HG03432 (cell line): ENCODE measurements at regions not wholly inside any gene's neighbourhood (a gene's known extent, or its start where the extent isn't known, plus 50 kb on each side); places are given as distances from the start of the nearest gene placed in this dataset.
"Not testable (repeated sequence)": the region's sequence is repeated elsewhere in the genome, so short reads cannot be mapped to it uniquely, and the experiment has no call there.

Experiments used
- ATAC-seq: cut with Tn5 transposase; IDR thresholded peaks from one replicate; pipeline ENCODE4 v1.9.1; 2021; ENCODE audit warnings: mild to moderate bottlenecking, moderate library complexity; ENCODE audit not compliant: unreplicated experiment

GRCh38 chr22:23501261-23501619 lies 78.8 kb downstream of the IGLL1 start:
- no peak for ATAC-seq

DNA sequence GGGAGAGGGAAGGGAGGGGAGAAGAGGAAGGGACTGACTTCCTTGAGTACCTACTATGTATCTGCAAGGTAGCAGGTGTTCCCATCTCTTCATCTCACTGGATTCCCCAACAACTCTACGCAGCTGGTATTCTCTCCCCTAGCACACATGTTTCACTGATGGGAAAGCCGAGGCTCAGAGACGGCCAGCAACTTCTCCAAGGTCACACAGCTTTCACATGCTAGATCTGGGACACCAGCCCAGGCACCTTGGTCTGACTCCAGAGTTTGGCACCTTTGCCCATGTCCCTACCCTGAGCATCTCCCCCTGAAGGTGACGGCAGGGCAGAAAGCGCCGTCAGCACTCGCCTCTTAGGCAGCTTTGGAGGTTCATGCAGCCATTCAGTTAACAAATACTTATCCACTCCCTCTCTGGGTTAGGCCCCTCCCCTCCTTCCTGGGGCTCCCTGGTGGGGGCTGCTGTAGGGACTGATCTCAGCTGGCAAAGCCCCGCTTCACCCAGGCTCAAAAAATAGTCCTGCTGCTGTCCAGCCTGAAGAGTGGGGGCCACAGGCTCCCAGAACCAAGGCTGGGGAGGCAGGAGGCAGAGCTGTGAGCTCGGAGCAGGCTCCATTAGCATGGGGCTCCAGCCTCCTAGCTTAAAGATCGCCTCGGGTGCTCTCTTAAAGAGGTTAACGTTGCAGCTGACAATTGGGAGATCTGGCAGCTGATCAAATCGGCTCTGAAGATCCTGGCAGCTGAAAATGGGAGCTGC lies 79.4 kb downstream of the IGLL1 start:
- no peak for ATAC-seq

DNA sequence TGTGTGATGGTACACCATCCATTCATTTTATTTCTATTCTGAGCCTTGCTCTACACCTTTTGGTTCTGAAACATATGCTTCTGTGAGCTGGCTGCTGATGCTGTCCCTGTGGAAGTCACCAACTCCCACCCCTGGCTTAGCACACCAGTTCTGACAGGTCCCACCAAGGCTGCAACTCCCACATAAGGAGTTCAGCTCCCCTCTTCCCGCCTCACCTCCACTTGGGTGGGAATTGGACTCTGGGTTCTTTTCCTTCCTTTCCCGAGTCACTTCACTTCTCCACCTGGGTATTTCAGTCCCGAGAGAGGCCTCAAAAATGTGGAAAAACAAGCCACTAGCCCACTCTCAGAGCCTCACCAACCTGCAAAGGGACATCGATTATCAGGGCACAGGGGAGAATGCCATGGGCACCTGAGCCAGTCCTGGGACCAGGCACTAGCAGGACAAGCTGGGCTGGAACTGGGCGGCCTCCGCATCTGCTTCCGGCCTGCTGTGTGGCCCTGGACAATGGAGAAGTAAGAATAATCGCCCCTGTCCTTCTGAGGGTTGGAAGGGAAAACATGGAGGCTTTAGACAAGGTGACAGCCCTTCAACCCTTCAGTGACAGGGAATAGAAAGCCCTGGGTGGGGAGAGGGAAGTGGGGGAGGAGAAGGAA lies 80.1 kb downstream of the IGLL1 start:
- ATAC-seq = no peak

DNA sequence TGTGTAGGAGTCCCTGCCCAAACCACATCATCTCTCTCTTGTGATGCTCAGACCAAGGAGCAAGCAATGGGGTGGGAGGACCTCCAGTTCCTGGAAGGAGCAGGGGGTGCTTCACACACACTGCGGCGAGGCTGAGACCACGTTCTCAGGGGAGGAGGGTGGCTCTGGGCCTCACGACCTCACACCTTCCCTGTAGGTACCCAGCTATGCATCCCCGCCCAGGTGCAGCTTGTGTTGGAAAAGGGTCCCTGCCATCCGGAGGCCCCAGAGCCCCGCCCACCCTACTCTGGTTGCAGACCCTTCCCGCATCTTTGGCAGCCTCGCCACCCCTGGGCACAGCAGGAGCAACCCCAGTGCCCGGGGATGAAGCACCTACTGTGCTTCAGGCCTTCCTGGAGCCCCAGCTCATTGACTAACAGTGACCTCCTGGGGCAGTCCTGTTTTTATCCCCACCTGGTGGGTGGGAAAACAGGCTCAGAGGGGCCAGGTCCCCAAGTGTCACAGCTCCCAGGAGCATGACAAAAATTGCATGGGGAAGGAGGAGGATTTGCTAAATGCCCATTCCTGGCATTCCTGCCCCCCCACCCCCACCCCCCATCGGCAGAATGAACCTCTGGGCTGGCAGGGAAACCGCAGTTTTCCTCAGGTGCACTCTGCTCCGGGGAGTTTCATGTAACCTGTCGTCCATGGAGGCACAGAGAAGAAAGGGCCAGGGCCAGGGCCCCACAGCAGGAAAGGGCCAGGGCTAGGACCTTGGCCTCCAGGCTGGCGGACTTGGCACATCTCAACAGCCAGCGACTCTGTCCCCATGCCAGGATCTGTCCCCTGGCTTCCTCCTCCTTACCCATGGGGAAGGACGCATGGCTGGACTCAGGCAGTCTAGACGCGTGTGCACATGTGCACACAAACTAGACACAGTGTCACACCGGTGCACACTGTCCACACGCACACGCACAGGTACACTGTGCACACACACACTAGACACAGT lies 81.0 kb downstream of the IGLL1 start:
- ATAC-seq = no peak

DNA sequence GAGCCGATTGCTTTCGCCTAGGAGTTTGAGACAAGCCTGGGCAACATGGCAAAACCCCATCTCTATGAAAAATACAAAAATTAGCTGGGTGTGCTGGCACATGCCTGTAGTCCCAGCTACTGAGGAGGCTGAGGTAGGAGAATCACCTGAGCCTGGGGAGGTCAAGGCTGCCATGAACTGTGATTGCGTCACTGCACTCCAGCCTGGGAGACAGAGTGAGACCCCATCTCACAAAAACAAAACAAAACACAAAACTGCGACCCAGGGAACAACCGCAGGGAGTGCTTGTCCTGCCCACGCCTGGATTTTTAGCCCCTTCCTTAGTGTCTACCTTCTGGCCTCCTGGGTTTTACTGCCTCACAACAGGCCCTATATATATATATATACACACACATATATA lies 82.2 kb downstream of the IGLL1 start:
- ATAC-seq = not testable (repeated sequence)

DNA sequence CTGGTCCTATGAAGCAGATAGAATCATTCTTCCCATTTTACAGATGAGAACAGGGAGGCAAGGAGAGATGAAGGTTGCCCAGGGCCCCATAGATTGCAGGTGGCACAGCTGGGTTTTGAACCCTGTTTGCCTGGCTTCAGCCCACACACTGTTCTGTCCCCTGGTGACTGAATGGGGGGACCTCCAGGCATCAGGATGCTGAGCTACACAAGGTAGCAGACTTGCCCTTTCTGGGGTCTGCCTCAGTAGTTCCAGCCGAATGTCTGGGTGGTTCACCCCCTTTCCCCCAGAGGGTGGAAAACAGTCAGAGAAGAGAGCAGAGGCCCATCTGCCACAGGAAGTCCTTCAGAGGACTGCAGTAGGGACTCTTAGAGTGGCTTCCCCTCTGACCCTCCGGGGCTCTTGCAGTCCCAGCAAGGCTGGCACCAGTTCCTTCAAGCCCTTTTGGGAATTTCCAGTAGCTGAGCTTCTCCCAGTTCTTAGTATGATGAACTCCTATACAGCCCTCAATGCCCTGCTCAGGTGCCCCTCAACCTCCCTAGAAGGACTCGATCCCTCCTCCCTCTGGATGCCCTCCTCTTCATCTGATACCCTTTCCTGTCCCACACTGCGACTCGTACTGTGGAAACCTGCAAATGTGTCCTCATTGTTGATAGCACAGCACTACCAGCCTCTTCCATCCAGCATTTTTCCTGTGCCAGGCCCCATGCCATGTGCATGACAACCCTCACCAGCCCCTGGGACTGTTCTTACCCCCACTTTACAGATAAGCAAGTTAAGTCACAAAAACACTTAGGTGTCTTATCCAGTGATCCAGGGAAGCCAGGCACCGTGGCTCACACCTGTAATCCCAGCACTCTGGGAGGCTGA lies 82.8 kb downstream of the IGLL1 start:
- ATAC-seq = no peak

DNA sequence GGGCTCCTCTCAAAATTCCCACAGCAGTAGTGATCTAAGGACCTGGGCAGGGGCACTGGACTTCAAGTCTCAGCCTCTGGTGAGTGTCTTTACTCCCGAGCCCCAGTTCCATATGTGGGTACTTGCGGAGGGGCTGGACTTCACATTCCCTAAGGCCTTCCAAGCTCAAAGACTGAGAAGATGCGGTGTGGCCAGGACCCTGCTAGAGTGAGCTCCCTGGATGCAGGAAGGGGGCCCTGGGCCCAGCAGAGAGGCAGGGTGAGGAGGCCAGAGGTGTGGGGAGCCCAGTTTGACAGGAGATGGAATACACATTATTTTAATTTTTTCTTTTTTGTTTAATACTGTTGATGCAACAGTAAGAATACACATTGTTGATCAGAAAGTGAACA lies 83.7 kb downstream of the IGLL1 start:
- ATAC-seq = no peak

DNA sequence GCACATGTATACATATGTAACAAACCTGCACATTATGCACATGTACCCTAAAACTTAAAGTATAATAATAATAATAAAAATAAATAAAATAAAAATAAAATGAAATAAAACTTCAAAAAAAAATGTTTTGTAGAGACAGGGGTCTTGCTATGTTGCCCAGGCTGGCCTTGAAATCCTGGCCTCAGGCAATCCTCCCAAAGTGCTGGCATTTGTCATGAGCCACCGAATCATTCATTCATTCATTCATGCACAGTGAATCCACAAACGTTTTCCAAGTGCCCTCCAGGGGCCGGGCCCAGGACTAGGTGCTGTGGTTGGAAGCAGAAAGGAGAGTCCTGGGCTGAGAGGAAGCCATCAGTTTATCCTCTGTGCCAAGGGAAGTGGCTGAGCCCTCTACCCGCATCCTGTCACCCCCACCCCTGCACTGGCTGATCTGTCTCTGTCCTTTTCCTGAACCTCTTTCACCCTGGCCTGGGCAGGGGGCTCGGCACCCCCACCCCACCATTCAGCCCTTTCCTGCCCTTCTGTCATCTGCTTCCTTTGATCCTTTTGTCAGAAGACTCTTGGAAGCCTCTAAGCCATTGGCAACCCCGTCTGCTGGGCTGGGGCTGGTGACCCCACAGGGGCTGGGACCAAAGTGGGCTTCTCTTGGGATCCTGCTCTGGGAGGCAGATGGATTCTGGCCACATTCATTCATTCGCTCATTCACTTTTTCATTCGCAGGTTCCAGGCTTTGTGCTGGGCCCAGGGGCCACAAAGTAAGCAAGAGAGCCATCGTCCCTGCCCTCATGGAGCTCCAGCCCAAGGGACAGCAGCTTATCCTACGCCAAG lies 84.3 kb downstream of the IGLL1 start:
- ATAC-seq = no peak

DNA sequence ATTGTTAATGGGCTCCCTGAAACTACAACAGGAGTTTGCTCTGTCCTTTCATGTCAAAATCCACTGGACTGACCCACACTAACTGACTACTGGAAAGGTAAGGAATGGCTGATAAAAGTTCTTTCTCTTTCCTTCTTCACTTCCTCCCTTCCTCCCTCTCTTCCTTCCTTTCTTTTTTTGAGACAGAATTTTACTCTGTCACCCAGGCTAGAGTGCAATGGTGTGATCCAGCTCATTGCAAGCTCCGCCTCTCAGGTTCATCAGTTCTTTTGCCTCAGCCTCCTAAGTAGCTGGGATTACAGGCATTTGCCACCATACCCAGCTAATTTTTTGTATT lies 85.2 kb downstream of the IGLL1 start:
- ATAC-seq = no peak

- no peak for ATAC-seq
These were observed 94.6 kb downstream of the IGLL1 start for GRCh38 chr22:23485490-23485889.

DNA sequence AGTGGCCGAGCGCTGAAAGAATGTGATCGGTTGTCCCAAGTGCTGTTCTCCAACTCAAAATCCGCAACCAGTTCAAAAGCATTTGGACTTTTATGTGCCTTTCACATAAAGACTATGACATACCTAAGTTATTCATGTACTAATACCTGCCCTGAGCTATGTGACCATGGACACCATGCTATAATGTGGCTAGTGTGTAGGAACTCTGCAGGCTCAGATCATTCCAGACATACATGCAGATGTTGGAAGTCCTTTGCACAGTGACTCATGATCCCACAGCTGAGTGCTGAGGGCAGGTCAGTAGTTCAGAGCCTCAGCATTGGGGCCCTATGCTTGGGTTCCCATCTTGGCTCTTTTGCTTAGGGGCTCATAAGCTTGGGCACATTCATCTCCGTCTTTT lies 95.4 kb downstream of the IGLL1 start:
- no peak for ATAC-seq

GRCh38 chr22:23481369-23481768 lies 98.7 kb downstream of the IGLL1 start:
- no peak for ATAC-seq

DNA sequence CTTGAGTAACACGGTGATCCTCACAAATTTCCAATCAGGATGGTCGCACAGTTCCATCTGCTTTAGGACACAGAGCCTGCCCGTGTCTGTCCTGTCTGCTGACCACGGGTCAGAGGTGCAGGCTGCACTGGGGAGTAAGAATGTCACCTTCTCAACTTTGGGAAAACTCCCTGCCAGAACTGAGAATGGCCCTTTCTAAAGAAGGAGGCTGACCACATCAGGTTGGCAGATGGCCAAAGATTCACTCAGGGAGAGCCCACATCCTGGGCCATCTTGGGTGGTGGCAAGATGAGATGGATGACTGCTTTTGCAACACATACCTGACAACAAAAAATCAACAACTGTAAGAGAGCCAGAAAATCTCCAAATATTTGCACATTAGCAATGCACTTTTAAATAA lies 101.9 kb downstream of the IGLL1 start:
- no peak for ATAC-seq

- ATAC-seq = not testable (repeated sequence)
These were observed 105.6 kb downstream of the IGLL1 start for GRCh38 chr22:23474531-23474930.

- no peak for ATAC-seq
These were observed 106.2 kb downstream of the IGLL1 start for GRCh38 chr22:23473901-23474300.

DNA sequence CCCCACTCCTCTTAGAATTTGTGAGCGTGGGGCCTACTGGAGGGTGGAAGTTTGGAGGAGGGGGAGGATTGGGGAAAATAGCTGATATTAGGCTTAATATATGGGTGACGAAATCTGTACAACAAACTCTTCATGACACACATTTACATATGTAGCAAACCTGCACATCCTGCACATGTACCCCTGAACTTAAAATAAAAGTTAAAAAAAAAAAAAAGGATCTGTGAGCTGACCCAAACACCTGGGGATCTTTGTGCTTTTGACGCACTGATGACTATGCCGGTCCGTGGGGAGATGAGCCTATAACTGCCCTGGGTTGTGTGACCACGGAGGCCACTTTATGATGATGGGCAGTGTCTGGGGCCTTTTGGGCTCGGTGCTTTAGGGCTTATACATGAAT lies 107.7 kb downstream of the IGLL1 start:
- not testable (repeated sequence) for ATAC-seq

DNA sequence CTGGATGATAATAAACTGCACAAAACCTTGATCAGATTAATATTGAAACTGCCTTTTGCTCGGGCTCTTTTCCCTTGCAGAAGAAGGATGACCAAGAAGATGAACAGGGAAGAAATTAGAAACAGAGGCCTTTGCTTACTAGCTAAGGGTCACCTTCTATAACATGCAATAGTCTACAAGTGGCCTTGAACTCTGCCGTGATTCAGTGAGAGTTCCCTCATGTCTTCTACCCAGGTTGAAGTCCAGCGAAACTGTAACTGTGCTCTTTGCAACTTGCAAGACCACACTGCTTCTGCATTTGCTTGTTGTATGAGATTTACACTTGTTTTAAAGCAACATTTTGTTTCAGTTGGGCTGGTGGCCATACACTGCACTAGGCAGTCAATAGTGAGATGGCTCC lies 108.4 kb downstream of the IGLL1 start:
- ATAC-seq = no peak

- no peak for ATAC-seq
These were observed 109.2 kb downstream of the IGLL1 start for GRCh38 chr22:23470811-23471389.

GRCh38 chr22:23467721-23468294 lies 112.3 kb downstream of the IGLL1 start:
- no peak for ATAC-seq
